ENCODE measurements at regions not wholly inside any gene's neighbourhood (a gene's known extent, or its start where the extent isn't known, plus 50 kb on each side); places are given as distances from the start of the nearest gene placed in this dataset.
"Not testable (repeated sequence)": the region's sequence is repeated elsewhere in the genome, so short reads cannot be mapped to it uniquely, and the experiment has no call there.

GRCh38 chr17:13152501-13152900 lies 134.7 kb upstream of the ELAC2 start:
- Histone ChIP-seq H3K23ac (ENCODE audit: insufficient read length) (no peak overlapping the region), H2BK20ac (ENCODE audit: low read length) (no peak overlapping the region), H3K56ac (replicated peaks; ENCODE audit: insufficient read length, low read depth, low read length) (no peak overlapping the region), H3K4me2 (ENCODE audit: insufficient read depth in 1 of 2, low read depth in 2 of 2, low read length in 2 of 2) (no peak overlapping the region), H3K79me1 (ENCODE audit: low read depth, low read length) (no peaks in the 10 kb centered on the region), H3K27me3 (replicated peaks in 1 of 4; ENCODE audit: control insufficient read depth in 3 of 4, extremely low read depth in 1 of 4, insufficient read depth in 3 of 4, low read length in 3 of 4) (no peaks in the 10 kb centered on the region), H2BK120ac (replicated peaks; ENCODE audit: low read depth, low read length) (no peak overlapping the region), H2BK12ac (ENCODE audit: low read depth, low read length) (no peak overlapping the region), H3K23me2 (ENCODE audit: low read depth, low read length) (no peaks in the 10 kb centered on the region), H2BK5ac (ENCODE audit: low read depth, low read length) (no peak overlapping the region), H3K4ac (replicated peaks; ENCODE audit: insufficient read length, low read depth, low read length) (no peak overlapping the region), H3K9me3 (ENCODE audit: insufficient read depth in 2 of 2, low read depth in 1 of 2, low read length in 1 of 2) (no peaks in the 10 kb centered on the region), H3K4me3 (ENCODE audit: extremely low read depth in 1 of 4, insufficient read depth in 2 of 4, low read depth in 3 of 4, low read length in 4 of 4) (no peak overlapping the region), H2AFZ (ENCODE audit: low read length) (peak overlapping the region; percentile 60), H3K9ac (replicated peaks in 1 of 4; ENCODE audit: extremely low read depth in 1 of 4, low read depth in 3 of 4, low read length in 3 of 4) (no peak overlapping the region), H4K91ac (replicated peaks; ENCODE audit: insufficient read length, low read length) (no peak overlapping the region), H3K18ac (ENCODE audit: extremely low read depth, low read length) (no peak overlapping the region), H3K27ac (ENCODE audit: low read depth, low read length) (no peak overlapping the region), H2AK5ac (ENCODE audit: low read depth, low read length) (no peak overlapping the region), H3K14ac (ENCODE audit: insufficient read length) (no peak overlapping the region), H4K8ac (ENCODE audit: extremely low read depth, insufficient read depth, low read length) (no peak overlapping the region), H2BK15ac (ENCODE audit: low read length) (no peak overlapping the region), H3K79me2 (ENCODE audit: control insufficient read depth in 1 of 2, insufficient read depth in 2 of 2, low read length in 2 of 2) (no peaks in the 10 kb centered on the region), H3K4me1 (replicated peaks in 1 of 4; ENCODE audit: control insufficient read depth in 3 of 4, insufficient read depth in 4 of 4, low read length in 3 of 4) (no peaks in the 10 kb centered on the region), H3K36me3 (ENCODE audit: control insufficient read depth in 2 of 4, insufficient read depth in 4 of 4, low read length in 3 of 4) (no peaks in the 10 kb centered on the region), H4K20me1 (replicated peaks in 1 of 2; ENCODE audit: control insufficient read depth in 1 of 2, insufficient read depth in 2 of 2, low read length in 2 of 2) (no peaks in the 10 kb centered on the region), H4K5ac (ENCODE audit: insufficient read length, low read depth, low read length) (no peak overlapping the region)
- TF ChIP-seq ZNF274 (IDR thresholded peaks at IDR 0.05; ENCODE audit: borderline replicate concordance, extremely low read depth, low read length) (no peak), NRF1 (IDR thresholded peaks at IDR 0.05; ENCODE audit: low read depth, low read length) (no peak)
- CTCF ChIA-PET (ENCODE audit: partially characterized antibody) = no interaction called here
- DNase-seq (ENCODE audit: low read depth in 1 of 2, low spot score in 2 of 2) (no peak), FAIRE-seq (no peak)
- POLR2A ChIA-PET (ENCODE audit: partially characterized antibody) = no interaction called here
- 89% methylated on average over 3 of the region's 3 CpGs; no CpG with 5 or more reads in 1 of the 2 experiments for WGBS, 2 experiments (ENCODE audit: extremely low coverage in 1 of 2, insufficient coverage in 1 of 2, insufficient read length in 1 of 2, insufficient replicate concordance in 2 of 2, low coverage in 1 of 2, low lambda C conversion rate in 2 of 2, missing lambda C conversion rate in 1 of 2)

GRCh38 chr17:13150738-13151137 lies 132.9 kb upstream of the ELAC2 start:
- H3K4me2 ChIP-seq (ENCODE audit: insufficient read depth in 1 of 2, low read depth in 2 of 2, low read length in 2 of 2); CTCF ChIA-PET (ENCODE audit: partially characterized antibody); H3K79me2 ChIP-seq (ENCODE audit: control insufficient read depth in 1 of 2, insufficient read depth in 2 of 2, low read length in 2 of 2); H4K20me1 ChIP-seq (replicated peaks in 1 of 2; ENCODE audit: control insufficient read depth in 1 of 2, insufficient read depth in 2 of 2, low read length in 2 of 2); H4K91ac ChIP-seq (replicated peaks; ENCODE audit: insufficient read length, low read length); FAIRE-seq; H3K27ac ChIP-seq (ENCODE audit: low read depth, low read length); H2BK120ac ChIP-seq (replicated peaks; ENCODE audit: low read depth, low read length); POLR2A ChIA-PET (ENCODE audit: partially characterized antibody); H3K4ac ChIP-seq (replicated peaks; ENCODE audit: insufficient read length, low read depth, low read length); H2BK20ac ChIP-seq (ENCODE audit: low read length); H2AK5ac ChIP-seq (ENCODE audit: low read depth, low read length); H2AFZ ChIP-seq (ENCODE audit: low read length); H3K4me1 ChIP-seq (replicated peaks in 1 of 4; ENCODE audit: control insufficient read depth in 3 of 4, insufficient read depth in 4 of 4, low read length in 3 of 4); H3K9me3 ChIP-seq (ENCODE audit: insufficient read depth in 2 of 2, low read depth in 1 of 2, low read length in 1 of 2); H3K4me3 ChIP-seq (ENCODE audit: extremely low read depth in 1 of 4, insufficient read depth in 2 of 4, low read depth in 3 of 4, low read length in 4 of 4); H3K18ac ChIP-seq (ENCODE audit: extremely low read depth, low read length); DNase-seq (ENCODE audit: low read depth in 1 of 2, low spot score in 2 of 2); H4K5ac ChIP-seq (ENCODE audit: insufficient read length, low read depth, low read length); H3K9ac ChIP-seq (replicated peaks in 1 of 4; ENCODE audit: extremely low read depth in 1 of 4, low read depth in 3 of 4, low read length in 3 of 4); H3K14ac ChIP-seq (ENCODE audit: insufficient read length); H2BK15ac ChIP-seq (ENCODE audit: low read length); H3K23me2 ChIP-seq (ENCODE audit: low read depth, low read length); H3K23ac ChIP-seq (ENCODE audit: insufficient read length); H4K8ac ChIP-seq (ENCODE audit: extremely low read depth, insufficient read depth, low read length); H3K36me3 ChIP-seq (ENCODE audit: control insufficient read depth in 2 of 4, insufficient read depth in 4 of 4, low read length in 3 of 4); H2BK12ac ChIP-seq (ENCODE audit: low read depth, low read length); H3K79me1 ChIP-seq (ENCODE audit: low read depth, low read length); H3K56ac ChIP-seq (replicated peaks; ENCODE audit: insufficient read length, low read depth, low read length); H2BK5ac ChIP-seq (ENCODE audit: low read depth, low read length); H3K27me3 ChIP-seq (replicated peaks in 1 of 4; ENCODE audit: control insufficient read depth in 3 of 4, extremely low read depth in 1 of 4, insufficient read depth in 3 of 4, low read length in 3 of 4): not testable (repeated sequence)
- 96% methylated on average over 6 of the region's 6 CpGs; no CpG with 5 or more reads in 1 of the 2 experiments for WGBS, 2 experiments (ENCODE audit: extremely low coverage in 1 of 2, insufficient coverage in 1 of 2, insufficient read length in 1 of 2, insufficient replicate concordance in 2 of 2, low coverage in 1 of 2, low lambda C conversion rate in 2 of 2, missing lambda C conversion rate in 1 of 2)
